Liver (tissue), 8 donors: ENCODE measurements at regions not wholly inside any gene's neighbourhood (a gene's known extent, or its start where the extent isn't known, plus 50 kb on each side); places are given as distances from the start of the nearest gene placed in this dataset.

Source experiments
- DNase-seq: peaks from one replicate; pipeline ENCODE4 v3.0.0-alpha.2; 2017; ENCODE audit warnings: low spot score
- H3K27ac ChIP-seq, 2 donors: one replicate each; pipeline ENCODE4 v1.7.0; 2013; ENCODE audit warnings: inconsistent platforms in 2 of 2, low read length in 2 of 2, control low read depth in 1 of 2, low read depth in 1 of 2, mild to moderate bottlenecking in 1 of 2
- H3K27me3 ChIP-seq, 4 donors: one replicate each; pipeline versions ENCODE4 v1.6.1 to v1.7.0; 2013; ENCODE audit warnings: low read length in 3 of 4, inconsistent platforms in 1 of 4, mild to moderate bottlenecking in 1 of 4, moderate library complexity in 1 of 4; ENCODE audit not compliant: control insufficient read depth in 4 of 4, insufficient read depth in 4 of 4
- H3K36me3 ChIP-seq, 4 donors: one replicate each; pipeline versions ENCODE4 v1.6.1 to v1.7.0; 2013; ENCODE audit warnings: low read length in 3 of 4, mild to moderate bottlenecking in 3 of 4, low read depth in 1 of 4, moderate library complexity in 1 of 4; ENCODE audit not compliant: control insufficient read depth in 4 of 4, insufficient read depth in 3 of 4
- H3K4me1 ChIP-seq, 4 donors: one replicate each; pipeline versions ENCODE4 v1.6.1 to v1.7.0; 2013; ENCODE audit warnings: low read length in 3 of 4, mild to moderate bottlenecking in 3 of 4, moderate library complexity in 1 of 4; ENCODE audit not compliant: control insufficient read depth in 4 of 4, insufficient read depth in 4 of 4
- H3K4me3 ChIP-seq, 3 donors: one replicate each; pipeline versions ENCODE4 v1.6.1 to v1.7.0; 2013; ENCODE audit warnings: low read length in 3 of 3, control low read depth in 1 of 3, low read depth in 1 of 3, mild to moderate bottlenecking in 1 of 3
- H3K9ac ChIP-seq, 2 donors: one replicate each; pipeline ENCODE4 v1.7.0; 2013; ENCODE audit warnings: low read length in 2 of 2, mild to moderate bottlenecking in 2 of 2, moderate library complexity in 2 of 2, control low read depth in 1 of 2, low read depth in 1 of 2
- H3K9me3 ChIP-seq, 4 donors: one replicate each; pipeline versions ENCODE4 v1.6.1 to v1.7.0; 2013; ENCODE audit warnings: low read length in 3 of 4; ENCODE audit not compliant: control insufficient read depth in 4 of 4
- ATF3 ChIP-seq: IDR thresholded peaks from 2 replicates; pipeline ENCODE4 v1.6.1; 2016; ENCODE audit warnings: antibody characterized with exemption
- CTCF ChIP-seq: fragments of 150-350 bp; IDR thresholded peaks from 2 replicates; pipeline ENCODE4 v1.5.1; 2017; ENCODE audit warnings: improper control_type of control experiment, low read depth, low read length; ENCODE audit not compliant: missing input control
- EGR1 ChIP-seq, 2 donors: IDR thresholded peaks; 2 replicates each; pipeline ENCODE4 v1.6.1; 2016 to 2018; ENCODE audit warnings: antibody characterized with exemption in 2 of 2, low read depth in 2 of 2
- FOXA1 ChIP-seq: IDR thresholded peaks from 2 replicates; pipeline ENCODE4 v1.6.1; 2016; ENCODE audit warnings: antibody characterized with exemption
- FOXA2 ChIP-seq: IDR thresholded peaks from 2 replicates; pipeline ENCODE4 v1.6.1; 2016; ENCODE audit warnings: antibody characterized with exemption
- GABPA ChIP-seq, 2 donors: IDR thresholded peaks in 1 of 2; conservative IDR thresholded peaks in 1 of 2; 2 replicates each; pipeline ENCODE4 v1.6.1; 2016; ENCODE audit warnings: antibody characterized with exemption in 2 of 2, mild to moderate bottlenecking in 1 of 2, moderate library complexity in 1 of 2
- HNF4A ChIP-seq, 2 donors: conservative IDR thresholded peaks; 2 replicates each; pipeline ENCODE4 v1.6.1; 2016; ENCODE audit warnings: antibody characterized with exemption in 2 of 2, mild to moderate bottlenecking in 2 of 2
- HNF4G ChIP-seq: IDR thresholded peaks from 2 replicates; pipeline ENCODE4 v1.6.1; 2016; ENCODE audit warnings: antibody characterized with exemption
- JUND ChIP-seq, 2 donors: IDR thresholded peaks; 2 replicates each; pipeline ENCODE4 v1.6.1; 2016; ENCODE audit warnings: antibody characterized with exemption in 2 of 2
- MAX ChIP-seq: IDR thresholded peaks from 2 replicates; pipeline ENCODE4 v1.6.1; 2016; ENCODE audit warnings: antibody characterized with exemption
- NR2F2 ChIP-seq: IDR thresholded peaks from 2 replicates; pipeline ENCODE4 v1.6.1; 2016; ENCODE audit warnings: antibody characterized with exemption
- RAD21 ChIP-seq, 2 donors: IDR thresholded peaks; 2 replicates each; pipeline ENCODE4 v1.6.1; 2016; ENCODE audit warnings: antibody characterized with exemption in 2 of 2, mild to moderate bottlenecking in 2 of 2
- REST ChIP-seq: IDR thresholded peaks from 2 replicates; pipeline ENCODE4 v1.6.1; 2016; ENCODE audit warnings: antibody characterized with exemption, mild to moderate bottlenecking
- RXRA ChIP-seq, 2 donors: IDR thresholded peaks; 2 replicates each; pipeline ENCODE4 v1.6.1; 2017 to 2018; ENCODE audit warnings: antibody characterized with exemption in 2 of 2, mild to moderate bottlenecking in 1 of 2
- SP1 ChIP-seq: IDR thresholded peaks from 2 replicates; pipeline ENCODE4 v1.6.1; 2018; ENCODE audit warnings: antibody characterized with exemption, mild to moderate bottlenecking
- TAF1 ChIP-seq: conservative IDR thresholded peaks from 2 replicates; pipeline ENCODE4 v1.6.1; 2016; ENCODE audit warnings: antibody characterized with exemption, mild to moderate bottlenecking
- YY1 ChIP-seq: IDR thresholded peaks from 2 replicates; pipeline ENCODE4 v1.6.1; 2016; ENCODE audit warnings: antibody characterized with exemption, mild to moderate bottlenecking
- ZBTB33 ChIP-seq: IDR thresholded peaks from 2 replicates; pipeline ENCODE4 v1.6.1; 2016; ENCODE audit warnings: antibody characterized with exemption
- WGBS: extraction: QIAGEN DNeasy Blood & Tissue Kit; methylation state at CpG from one replicate; pipeline ENCODE4 v1.1.7; 2013; 5-methylcytosine and 5-hydroxymethylcytosine counted together
- donor health status: healthy.
- donor health status: healthy.
- donor health status: healthy.
- donor health status: healthy.
- donor health status: healthy.

GRCh38 chr14:26860111-26860510 lies 262.3 kb upstream of the NOVA1 start:
- H3K9me3 ChIP-seq, result no peaks in the 10 kb centered on the region
- H3K36me3 ChIP-seq, result no peaks in the 10 kb centered on the region
- no peak overlapping the region for H3K27ac ChIP-seq
- WGBS, result 73% methylated on average over 3 of the region's 3 CpGs
- TF ChIP-seq RXRA (IDR thresholded peaks at IDR 0.05) (no peak), NR2F2 (no peak), CTCF (no peak), SP1 (no peak), JUND (IDR thresholded peaks at IDR 0.05) (no peak), FOXA1 (no peak), FOXA2 (no peak)
- no peaks in the 10 kb centered on the region for H3K27me3 ChIP-seq
- DNase-seq, result no peak
- no peak overlapping the region for H3K9ac ChIP-seq
- H3K4me1 ChIP-seq, result no peaks in the 10 kb centered on the region
- no peak overlapping the region for H3K4me3 ChIP-seq

GRCh38 chr14:26863736-26864135 lies 265.9 kb upstream of the NOVA1 start:
- no peak for DNase-seq
- Histone ChIP-seq H3K27me3 (no peaks in the 10 kb centered on the region), H3K4me1 (no peaks in the 10 kb centered on the region), H3K36me3 (no peaks in the 10 kb centered on the region), H3K27ac (no peak overlapping the region), H3K9ac (no peak overlapping the region), H3K4me3 (no peak overlapping the region), H3K9me3 (no peaks in the 10 kb centered on the region)
- TF ChIP-seq GABPA (IDR thresholded peaks at IDR 0.05 in 1 of 2, conservative IDR thresholded peaks at IDR 0.05 in 1 of 2) (no peak), RAD21 (IDR thresholded peaks at IDR 0.05) (no peak), TAF1 (no peak)
- 88% methylated on average over 5 of the region's 5 CpGs for WGBS

GRCh38 chr14:26866721-26867120 lies 268.9 kb upstream of the NOVA1 start:
- H3K4me3 ChIP-seq, result no peak overlapping the region
- no peaks in the 10 kb centered on the region for H3K27me3 ChIP-seq
- 27% methylated on average over 1 of the region's 1 CpG for WGBS
- no peak overlapping the region for H3K27ac ChIP-seq
- DNase-seq, result no peak
- no peak overlapping the region for H3K9ac ChIP-seq
- no peaks in the 10 kb centered on the region for H3K9me3 ChIP-seq
- H3K4me1 ChIP-seq, result no peaks in the 10 kb centered on the region
- H3K36me3 ChIP-seq, result no peaks in the 10 kb centered on the region
- TF ChIP-seq CTCF, result no peak
- no peak for TF ChIP-seq HNF4A (conservative IDR thresholded peaks at IDR 0.05)
- no peak for TF ChIP-seq ATF3
- TF ChIP-seq RXRA (IDR thresholded peaks at IDR 0.05), result no peak
- no peak for TF ChIP-seq NR2F2
- TF ChIP-seq EGR1 (IDR thresholded peaks at IDR 0.05; ENCODE audit: low read depth in 2 of 2), result no peak
- TF ChIP-seq ZBTB33, result no peak
- no peak for TF ChIP-seq YY1
- no peak for TF ChIP-seq HNF4G
- no peak for TF ChIP-seq RAD21 (IDR thresholded peaks at IDR 0.05)
- TF ChIP-seq GABPA (IDR thresholded peaks at IDR 0.05 in 1 of 2, conservative IDR thresholded peaks at IDR 0.05 in 1 of 2), result no peak
- no peak for TF ChIP-seq MAX
- TF ChIP-seq FOXA1, result no peak
- TF ChIP-seq JUND (IDR thresholded peaks at IDR 0.05), result no peak
- no peak for TF ChIP-seq SP1
- TF ChIP-seq REST, result no peak
- TF ChIP-seq TAF1, result no peak
- no peak for TF ChIP-seq FOXA2
